Loucy (cell line): ENCODE measurements at regions not wholly inside any gene's neighbourhood (a gene's known extent, or its start where the extent isn't known, plus 50 kb on each side); places are given as distances from the start of the nearest gene placed in this dataset.

Experiments used
- H2AFZ ChIP-seq: fragments of 200-600 bp; sonication (generic); 2 replicates; pipeline ENCODE4 v1.6.0; 2016; ENCODE audit warnings: antibody characterized with exemption, mild to moderate bottlenecking, low read length, moderate library complexity
- H3F3A ChIP-seq: fragments of 200-600 bp; 2 replicates; pipeline ENCODE4 v1.6.0; 2016; ENCODE audit warnings: antibody characterized with exemption, low read depth, mild to moderate bottlenecking
- H3K27me3 ChIP-seq: fragments of 200-600 bp; sonication (generic); 2 replicates; pipeline ENCODE4 v1.6.1; 2014; ENCODE audit warnings: low read length, mild to moderate bottlenecking; ENCODE audit not compliant: insufficient read depth, poor library complexity, severe bottlenecking
- H3K36me3 ChIP-seq: fragments of 200-600 bp; sonication (generic); 2 replicates; pipeline ENCODE4 v1.6.1; 2016; ENCODE audit warnings: low read length; ENCODE audit not compliant: insufficient read depth
- H3K4me1 ChIP-seq: fragments of 200-600 bp; sonication (generic); 2 replicates; pipeline ENCODE4 v1.5.1; 2014; ENCODE audit warnings: low read length, mild to moderate bottlenecking; ENCODE audit not compliant: insufficient read depth, poor library complexity, severe bottlenecking
- H3K4me2 ChIP-seq: fragments of 200-600 bp; sonication (generic); 2 replicates; pipeline ENCODE4 v1.6.0; 2014; ENCODE audit warnings: antibody characterized with exemption, low read length, low read depth, mild to moderate bottlenecking; ENCODE audit not compliant: poor library complexity, severe bottlenecking
- H3K4me3 ChIP-seq: fragments of 200-600 bp; sonication (generic); 2 replicates; pipeline ENCODE4 v1.5.1; 2014; ENCODE audit warnings: low read length, mild to moderate bottlenecking, mixed read lengths; ENCODE audit not compliant: poor library complexity, severe bottlenecking
- H3K79me2 ChIP-seq: fragments of 200-600 bp; sonication (generic); 2 replicates; pipeline ENCODE4 v1.6.1; 2014; ENCODE audit warnings: low read length; ENCODE audit not compliant: insufficient read depth
- H3K9ac ChIP-seq: fragments of 200-600 bp; sonication (generic); 2 replicates; pipeline ENCODE4 v1.6.0; 2014; ENCODE audit warnings: mild to moderate bottlenecking, low read depth, low read length, moderate library complexity; ENCODE audit not compliant: poor library complexity, severe bottlenecking
- H3K9me2 ChIP-seq: fragments of 200-600 bp; sonication (generic); replicated peaks from 2 replicates; pipeline ENCODE4 v1.6.1; 2016; ENCODE audit warnings: low read depth, low read length, mixed read lengths
- H3K9me3 ChIP-seq: fragments of 200-600 bp; sonication (generic); 2 replicates; pipeline ENCODE4 v1.6.1; 2014; ENCODE audit warnings: mild to moderate bottlenecking, antibody characterized with exemption, low read length, low read depth; ENCODE audit not compliant: insufficient read depth
- H4K20me1 ChIP-seq: fragments of 200-600 bp; sonication (generic); 2 replicates; pipeline ENCODE4 v1.6.0; 2014; ENCODE audit warnings: antibody characterized with exemption, low read length, mild to moderate bottlenecking; ENCODE audit not compliant: insufficient read depth, poor library complexity, severe bottlenecking
- CTCF ChIP-seq: fragments of 200-600 bp; sonication (generic); conservative IDR thresholded peaks from 2 replicates; pipeline ENCODE4 v1.5.1; 2014; ENCODE audit warnings: mild to moderate bottlenecking, antibody characterized with exemption, low read length
- EZH2phosphoT487 ChIP-seq: fragments of 200-600 bp; IDR thresholded peaks from 2 replicates; pipeline ENCODE4 v1.6.1; 2018; ENCODE audit warnings: antibody characterized with exemption, mild to moderate bottlenecking, moderate library complexity, borderline replicate concordance

GRCh38 chr18:76626991-76627390 lies 131.9 kb upstream of the ZNF516 start:
- H3K4me1 ChIP-seq: no peaks in the 10 kb centered on the region
- TF ChIP-seq EZH2phosphoT487 (no peak), CTCF (no peak)
- no peak overlapping the region for H3K4me3 ChIP-seq
- H2AFZ ChIP-seq: no peak overlapping the region
- H3K9ac ChIP-seq: no peak overlapping the region
- no peaks in the 10 kb centered on the region for H3K27me3 ChIP-seq
- no peak overlapping the region for H3K4me2 ChIP-seq
- H3K36me3 ChIP-seq: no peaks in the 10 kb centered on the region
- H3F3A ChIP-seq: no peaks in the 10 kb centered on the region
- H3K79me2 ChIP-seq: no peaks in the 10 kb centered on the region
- H3K9me2 ChIP-seq: no peaks in the 10 kb centered on the region
- no peaks in the 10 kb centered on the region for H3K9me3 ChIP-seq
- no peaks in the 10 kb centered on the region for H4K20me1 ChIP-seq

- Histone ChIP-seq H3K27me3 (no peaks in the 10 kb centered on the region), H3K4me1 (no peaks in the 10 kb centered on the region), H4K20me1 (no peaks in the 10 kb centered on the region), H3K9me3 (no peaks in the 10 kb centered on the region), H3K79me2 (no peaks in the 10 kb centered on the region), H3K9me2 (no peaks in the 10 kb centered on the region), H3F3A (no peaks in the 10 kb centered on the region), H2AFZ (no peak overlapping the region), H3K4me3 (no peak overlapping the region), H3K36me3 (no peaks in the 10 kb centered on the region), H3K9ac (no peak overlapping the region), H3K4me2 (no peak overlapping the region)
- TF ChIP-seq CTCF (no peak), EZH2phosphoT487 (no peak)
Observed at GRCh38 chr18:76622651-76623050, 127.6 kb upstream of the ZNF516 start.

- Histone ChIP-seq H3K27me3 (no peaks in the 10 kb centered on the region), H3K9me3 (no peaks in the 10 kb centered on the region)
Observed at GRCh38 chr18:76621782-76622495, 126.9 kb upstream of the ZNF516 start.

More at GRCh38 chr18:76621782-76622495, 126.9 kb upstream of the ZNF516 start:
- Histone ChIP-seq H3K36me3 (no peaks in the 10 kb centered on the region), H3F3A (no peaks in the 10 kb centered on the region), H4K20me1 (no peaks in the 10 kb centered on the region), H3K4me2 (peak overlapping the region; percentile 30), H3K4me3 (no peak overlapping the region), H3K9ac (no peak overlapping the region), H2AFZ (0 out of 2 replicates have a peak overlapping the region, but pooled peaks have one; percentile 53), H3K79me2 (no peaks in the 10 kb centered on the region), H3K4me1 (no peaks in the 10 kb centered on the region), H3K9me2 (no peaks in the 10 kb centered on the region)
- TF ChIP-seq EZH2phosphoT487: no peak
- no peak for TF ChIP-seq CTCF
